ENCODE measurements at regions not wholly inside any gene's neighbourhood (a gene's known extent, or its start where the extent isn't known, plus 50 kb on each side); places are given as distances from the start of the nearest gene placed in this dataset.

DNA sequence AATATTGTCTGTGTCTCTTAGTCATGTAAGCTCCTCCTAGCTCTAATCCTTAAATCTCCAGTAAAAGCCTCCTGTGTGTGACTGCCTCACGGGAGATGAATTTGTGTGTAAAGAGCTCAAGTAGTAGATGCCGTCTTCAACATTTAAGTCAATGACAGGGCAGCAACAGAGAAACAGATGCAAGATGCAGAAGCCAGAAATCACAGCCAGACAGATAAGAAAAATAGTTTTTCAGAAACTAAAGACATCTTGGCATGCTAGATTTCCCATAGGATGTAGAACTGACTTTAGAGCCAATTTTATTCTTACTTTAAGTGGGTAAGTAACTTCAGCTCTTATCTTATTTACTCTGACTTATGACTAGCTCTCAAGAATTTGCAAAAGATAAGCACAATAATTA is 652.8 kb downstream of the KCNA4 start:
- DNase-seq (ENCODE audit: low spot score) (no peak), ATAC-seq (ENCODE audit: low read depth) (no peak)
- no peaks in the 10 kb centered on the region for H3K36me3 ChIP-seq (ENCODE audit: low read depth)
- no peak overlapping the region for H3K27ac ChIP-seq (ENCODE audit: poor library complexity, severe bottlenecking)
- TF ChIP-seq, protein P1, sequence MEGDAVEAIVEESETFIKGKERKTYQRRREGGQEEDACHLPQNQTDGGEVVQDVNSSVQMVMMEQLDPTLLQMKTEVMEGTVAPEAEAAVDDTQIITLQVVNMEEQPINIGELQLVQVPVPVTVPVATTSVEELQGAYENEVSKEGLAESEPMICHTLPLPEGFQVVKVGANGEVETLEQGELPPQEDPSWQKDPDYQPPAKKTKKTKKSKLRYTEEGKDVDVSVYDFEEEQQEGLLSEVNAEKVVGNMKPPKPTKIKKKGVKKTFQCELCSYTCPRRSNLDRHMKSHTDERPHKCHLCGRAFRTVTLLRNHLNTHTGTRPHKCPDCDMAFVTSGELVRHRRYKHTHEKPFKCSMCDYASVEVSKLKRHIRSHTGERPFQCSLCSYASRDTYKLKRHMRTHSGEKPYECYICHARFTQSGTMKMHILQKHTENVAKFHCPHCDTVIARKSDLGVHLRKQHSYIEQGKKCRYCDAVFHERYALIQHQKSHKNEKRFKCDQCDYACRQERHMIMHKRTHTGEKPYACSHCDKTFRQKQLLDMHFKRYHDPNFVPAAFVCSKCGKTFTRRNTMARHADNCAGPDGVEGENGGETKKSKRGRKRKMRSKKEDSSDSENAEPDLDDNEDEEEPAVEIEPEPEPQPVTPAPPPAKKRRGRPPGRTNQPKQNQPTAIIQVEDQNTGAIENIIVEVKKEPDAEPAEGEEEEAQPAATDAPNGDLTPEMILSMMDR (IDR thresholded peaks at IDR 0.05; ENCODE audit: poor library complexity, severe bottlenecking) = no peak
- no peaks in the 10 kb centered on the region for H3K27me3 ChIP-seq (ENCODE audit: insufficient read depth, poor library complexity, severe bottlenecking)
- no peaks in the 10 kb centered on the region for H3K9me3 ChIP-seq (ENCODE audit: severe bottlenecking)
- H3K4me1 ChIP-seq (ENCODE audit: insufficient read depth, poor library complexity, severe bottlenecking) = no peaks in the 10 kb centered on the region
- H3K4me3 ChIP-seq (ENCODE audit: severe bottlenecking) = no peak overlapping the region

DNA sequence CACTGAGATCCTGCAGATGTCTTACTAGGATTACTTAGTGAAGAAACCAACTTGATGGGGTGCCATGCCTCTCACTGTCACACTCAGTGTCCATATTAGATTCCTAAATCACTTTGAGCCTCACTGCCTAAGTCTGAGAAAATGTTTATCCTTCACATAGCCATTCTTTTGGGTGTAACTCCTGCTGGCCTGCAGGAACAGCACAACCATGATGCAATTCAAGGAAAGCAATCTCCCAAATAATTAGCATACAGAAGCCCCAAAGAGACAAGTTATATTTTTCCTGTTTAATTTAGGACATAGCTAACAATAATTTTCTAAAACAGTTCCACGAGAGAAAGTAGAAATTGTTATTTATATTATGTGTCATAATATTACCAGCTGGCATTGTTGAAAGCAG is 655.5 kb downstream of the KCNA4 start:
- TF ChIP-seq, protein P1 (IDR thresholded peaks at IDR 0.05; ENCODE audit: poor library complexity, severe bottlenecking) = no peak
- Histone ChIP-seq H3K27ac (ENCODE audit: poor library complexity, severe bottlenecking) (no peak overlapping the region), H3K9me3 (ENCODE audit: severe bottlenecking) (no peaks in the 10 kb centered on the region), H3K4me3 (ENCODE audit: severe bottlenecking) (no peak overlapping the region), H3K36me3 (ENCODE audit: low read depth) (no peaks in the 10 kb centered on the region), H3K27me3 (ENCODE audit: insufficient read depth, poor library complexity, severe bottlenecking) (no peaks in the 10 kb centered on the region), H3K4me1 (ENCODE audit: insufficient read depth, poor library complexity, severe bottlenecking) (no peaks in the 10 kb centered on the region)
- DNase-seq (ENCODE audit: low spot score) = no peak
- no peak for ATAC-seq (ENCODE audit: low read depth)

DNA sequence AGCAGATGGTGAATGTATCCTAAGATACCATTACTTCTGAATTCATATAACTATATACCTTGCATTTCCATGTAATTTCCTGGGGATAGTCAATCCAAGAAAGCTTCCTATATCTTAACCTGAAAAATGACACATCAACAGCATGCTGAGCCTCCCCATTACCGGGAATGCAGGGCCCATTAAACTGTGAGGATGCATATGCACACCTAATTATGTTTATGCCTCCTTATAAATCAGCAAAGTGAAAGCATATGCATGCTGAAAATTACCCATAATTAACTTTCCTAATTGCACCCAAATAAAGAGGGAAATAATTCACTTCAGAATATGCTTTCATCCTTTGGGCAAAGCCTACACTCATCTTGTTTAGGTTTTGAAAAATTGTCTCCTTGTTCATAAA is 663.0 kb downstream of the KCNA4 start:
- H3K4me1 ChIP-seq (ENCODE audit: insufficient read depth, poor library complexity, severe bottlenecking) = no peaks in the 10 kb centered on the region
- TF ChIP-seq, protein P1 (IDR thresholded peaks at IDR 0.05; ENCODE audit: poor library complexity, severe bottlenecking) = no peak
- H3K9me3 ChIP-seq (ENCODE audit: severe bottlenecking) = no peaks in the 10 kb centered on the region
- no peaks in the 10 kb centered on the region for H3K27me3 ChIP-seq (ENCODE audit: insufficient read depth, poor library complexity, severe bottlenecking)
- ATAC-seq (ENCODE audit: low read depth) (no peak), DNase-seq (ENCODE audit: low spot score) (no peak)
- H3K27ac ChIP-seq (ENCODE audit: poor library complexity, severe bottlenecking) = no peak overlapping the region
- H3K36me3 ChIP-seq (ENCODE audit: low read depth) = no peaks in the 10 kb centered on the region
- no peak overlapping the region for H3K4me3 ChIP-seq (ENCODE audit: severe bottlenecking)

DNA sequence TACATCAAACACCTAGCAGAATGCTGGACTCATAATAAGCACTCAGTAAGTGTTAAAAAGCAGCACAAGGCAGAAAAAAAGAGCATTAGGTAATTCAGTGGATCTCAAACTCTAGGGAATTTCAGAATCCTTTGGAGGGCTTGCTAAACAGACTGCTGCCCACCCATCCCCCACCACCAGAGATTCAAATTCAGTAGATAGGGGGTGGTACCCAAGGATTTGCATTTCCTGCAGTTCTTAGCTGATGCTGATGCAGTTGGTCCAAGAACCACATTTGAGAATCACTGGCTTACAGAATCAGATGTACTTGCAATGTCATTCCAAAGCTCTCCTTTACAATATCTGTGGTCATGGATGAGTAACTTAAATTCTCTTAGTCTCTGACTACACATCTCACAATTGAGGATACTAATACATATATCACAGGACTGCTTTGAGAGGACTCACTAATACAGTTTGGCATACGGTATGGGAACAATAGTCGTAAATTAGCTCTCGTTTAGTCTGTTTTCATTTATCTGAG is 664.5 kb downstream of the KCNA4 start:
- TF ChIP-seq, protein P1 (IDR thresholded peaks at IDR 0.05; ENCODE audit: poor library complexity, severe bottlenecking) = no peak
- Histone ChIP-seq H3K4me3 (ENCODE audit: severe bottlenecking) (no peak overlapping the region), H3K36me3 (ENCODE audit: low read depth) (no peaks in the 10 kb centered on the region), H3K9me3 (ENCODE audit: severe bottlenecking) (no peaks in the 10 kb centered on the region), H3K4me1 (ENCODE audit: insufficient read depth, poor library complexity, severe bottlenecking) (no peaks in the 10 kb centered on the region), H3K27me3 (ENCODE audit: insufficient read depth, poor library complexity, severe bottlenecking) (no peaks in the 10 kb centered on the region), H3K27ac (ENCODE audit: poor library complexity, severe bottlenecking) (no peak overlapping the region)
- DNase-seq (ENCODE audit: low spot score) = no peak
- ATAC-seq (ENCODE audit: low read depth) = no peak

DNA sequence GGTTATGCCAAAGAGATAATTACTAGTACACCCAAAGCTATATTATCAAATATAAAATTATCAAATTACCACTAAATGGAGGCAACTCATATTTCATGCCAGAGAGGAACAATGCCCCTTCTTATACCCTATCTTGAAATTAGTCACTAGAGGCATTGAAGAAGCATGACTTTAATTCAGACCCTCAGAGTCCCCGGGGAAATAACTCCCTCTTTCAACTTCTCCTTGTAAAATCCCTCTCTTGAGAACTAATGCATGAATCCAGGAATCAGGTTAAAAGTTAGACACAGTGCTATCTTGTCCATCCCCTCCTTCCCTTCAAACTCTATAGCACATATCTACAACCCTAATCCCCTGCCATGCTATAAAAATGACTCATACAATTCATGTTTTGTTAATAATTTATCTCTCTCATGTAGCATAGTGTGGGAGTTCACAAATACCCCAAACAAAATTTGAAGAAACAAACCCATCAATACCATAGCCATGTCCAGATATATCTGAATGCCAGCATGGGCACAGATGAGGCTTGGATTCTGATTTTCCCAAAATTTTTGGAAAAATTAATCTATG is 665.4 kb downstream of the KCNA4 start:
- Histone ChIP-seq H3K4me3 (ENCODE audit: severe bottlenecking) (no peak overlapping the region), H3K27me3 (ENCODE audit: insufficient read depth, poor library complexity, severe bottlenecking) (no peaks in the 10 kb centered on the region), H3K9me3 (ENCODE audit: severe bottlenecking) (no peaks in the 10 kb centered on the region), H3K36me3 (ENCODE audit: low read depth) (no peaks in the 10 kb centered on the region), H3K27ac (ENCODE audit: poor library complexity, severe bottlenecking) (no peak overlapping the region), H3K4me1 (ENCODE audit: insufficient read depth, poor library complexity, severe bottlenecking) (no peaks in the 10 kb centered on the region)
- TF ChIP-seq, protein P1 (IDR thresholded peaks at IDR 0.05; ENCODE audit: poor library complexity, severe bottlenecking) = no peak
- ATAC-seq (ENCODE audit: low read depth) (no peak), DNase-seq (ENCODE audit: low spot score) (no peak)

All from RWPE2 (cell line).